HL-60 (cell line): ENCODE measurements at regions not wholly inside any gene's neighbourhood (a gene's known extent, or its start where the extent isn't known, plus 50 kb on each side); places are given as distances from the start of the nearest gene placed in this dataset.

Source experiments
- DNase-seq, 2 experiments: peaks; one replicate each; pipeline ENCODE4 v3.0.0-alpha.2; 2010 to 2020; ENCODE audit warnings: low read depth in 1 of 2, low spot score in 1 of 2
- H3K27ac ChIP-seq: fragments of 250-450 bp; sonication (Bioruptor Pico); replicated peaks from 2 replicates; pipeline ENCODE4 v1.5.1; 2020; ENCODE audit warnings: mild to moderate bottlenecking, moderate library complexity
- H3K27me3 ChIP-seq: fragments of 250-450 bp; sonication (Bioruptor Pico); 2 replicates; pipeline ENCODE4 v1.5.1; 2021; ENCODE audit warnings: mild to moderate bottlenecking, moderate library complexity; ENCODE audit not compliant: insufficient read depth, poor library complexity, severe bottlenecking
- H3K4me3 ChIP-seq: replicated peaks from 2 replicates; pipeline ENCODE4 v1.5.1; 2011; ENCODE audit warnings: mild to moderate bottlenecking, control low read depth, low read length; ENCODE audit not compliant: insufficient read depth
- GABPA ChIP-seq: IDR thresholded peaks from 2 replicates; pipeline ENCODE4 v1.6.1; 2012; ENCODE audit warnings: low read depth
- POLR2AphosphoS5 ChIP-seq: IDR thresholded peaks from 2 replicates; pipeline ENCODE4 v1.6.1; 2012; ENCODE audit warnings: low read depth
- SPI1 ChIP-seq: IDR thresholded peaks from 2 replicates; pipeline ENCODE4 v1.6.1; 2012; ENCODE audit warnings: low read depth, mild to moderate bottlenecking, borderline replicate concordance
- TF ChIP-seq, protein P1 (sequence below): IDR thresholded peaks from 2 replicates; pipeline ENCODE4 v1.6.1; 2012; ENCODE audit warnings: low read depth; ENCODE audit not compliant: insufficient replicate concordance
- TF ChIP-seq, protein P2 (sequence below): IDR thresholded peaks from one replicate; pipeline ENCODE4 v1.5.1; 2011; ENCODE audit warnings: low read length, control low read depth, inconsistent platforms; ENCODE audit not compliant: insufficient read depth

DNA sequence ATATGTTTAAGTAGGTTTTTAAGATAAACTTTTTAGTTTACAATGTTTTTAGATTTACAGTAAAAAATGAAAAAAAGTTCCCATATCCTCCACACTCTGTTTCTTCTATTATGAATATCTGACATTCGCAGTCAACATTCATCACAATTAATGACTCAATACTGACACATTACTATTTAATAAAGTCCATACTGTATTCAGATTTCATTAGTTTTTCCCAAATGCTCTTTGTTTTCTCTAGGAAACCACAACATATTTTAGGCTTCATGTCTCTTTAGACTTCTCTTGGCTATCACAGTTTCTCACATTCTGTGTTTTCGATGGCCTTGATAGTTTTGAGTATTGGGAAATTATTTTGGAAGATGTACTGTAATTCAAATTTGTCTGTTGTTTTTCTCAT lies 399.8 kb downstream of the SLC6A15 start:
- H3K27me3 ChIP-seq = no peaks in the 10 kb centered on the region
- no peak overlapping the region for H3K27ac ChIP-seq
- no peak overlapping the region for H3K4me3 ChIP-seq
- DNase-seq = no peak
- TF ChIP-seq, protein P1, sequence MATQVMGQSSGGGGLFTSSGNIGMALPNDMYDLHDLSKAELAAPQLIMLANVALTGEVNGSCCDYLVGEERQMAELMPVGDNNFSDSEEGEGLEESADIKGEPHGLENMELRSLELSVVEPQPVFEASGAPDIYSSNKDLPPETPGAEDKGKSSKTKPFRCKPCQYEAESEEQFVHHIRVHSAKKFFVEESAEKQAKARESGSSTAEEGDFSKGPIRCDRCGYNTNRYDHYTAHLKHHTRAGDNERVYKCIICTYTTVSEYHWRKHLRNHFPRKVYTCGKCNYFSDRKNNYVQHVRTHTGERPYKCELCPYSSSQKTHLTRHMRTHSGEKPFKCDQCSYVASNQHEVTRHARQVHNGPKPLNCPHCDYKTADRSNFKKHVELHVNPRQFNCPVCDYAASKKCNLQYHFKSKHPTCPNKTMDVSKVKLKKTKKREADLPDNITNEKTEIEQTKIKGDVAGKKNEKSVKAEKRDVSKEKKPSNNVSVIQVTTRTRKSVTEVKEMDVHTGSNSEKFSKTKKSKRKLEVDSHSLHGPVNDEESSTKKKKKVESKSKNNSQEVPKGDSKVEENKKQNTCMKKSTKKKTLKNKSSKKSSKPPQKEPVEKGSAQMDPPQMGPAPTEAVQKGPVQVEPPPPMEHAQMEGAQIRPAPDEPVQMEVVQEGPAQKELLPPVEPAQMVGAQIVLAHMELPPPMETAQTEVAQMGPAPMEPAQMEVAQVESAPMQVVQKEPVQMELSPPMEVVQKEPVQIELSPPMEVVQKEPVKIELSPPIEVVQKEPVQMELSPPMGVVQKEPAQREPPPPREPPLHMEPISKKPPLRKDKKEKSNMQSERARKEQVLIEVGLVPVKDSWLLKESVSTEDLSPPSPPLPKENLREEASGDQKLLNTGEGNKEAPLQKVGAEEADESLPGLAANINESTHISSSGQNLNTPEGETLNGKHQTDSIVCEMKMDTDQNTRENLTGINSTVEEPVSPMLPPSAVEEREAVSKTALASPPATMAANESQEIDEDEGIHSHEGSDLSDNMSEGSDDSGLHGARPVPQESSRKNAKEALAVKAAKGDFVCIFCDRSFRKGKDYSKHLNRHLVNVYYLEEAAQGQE = no peak
- TF ChIP-seq, protein P2, sequence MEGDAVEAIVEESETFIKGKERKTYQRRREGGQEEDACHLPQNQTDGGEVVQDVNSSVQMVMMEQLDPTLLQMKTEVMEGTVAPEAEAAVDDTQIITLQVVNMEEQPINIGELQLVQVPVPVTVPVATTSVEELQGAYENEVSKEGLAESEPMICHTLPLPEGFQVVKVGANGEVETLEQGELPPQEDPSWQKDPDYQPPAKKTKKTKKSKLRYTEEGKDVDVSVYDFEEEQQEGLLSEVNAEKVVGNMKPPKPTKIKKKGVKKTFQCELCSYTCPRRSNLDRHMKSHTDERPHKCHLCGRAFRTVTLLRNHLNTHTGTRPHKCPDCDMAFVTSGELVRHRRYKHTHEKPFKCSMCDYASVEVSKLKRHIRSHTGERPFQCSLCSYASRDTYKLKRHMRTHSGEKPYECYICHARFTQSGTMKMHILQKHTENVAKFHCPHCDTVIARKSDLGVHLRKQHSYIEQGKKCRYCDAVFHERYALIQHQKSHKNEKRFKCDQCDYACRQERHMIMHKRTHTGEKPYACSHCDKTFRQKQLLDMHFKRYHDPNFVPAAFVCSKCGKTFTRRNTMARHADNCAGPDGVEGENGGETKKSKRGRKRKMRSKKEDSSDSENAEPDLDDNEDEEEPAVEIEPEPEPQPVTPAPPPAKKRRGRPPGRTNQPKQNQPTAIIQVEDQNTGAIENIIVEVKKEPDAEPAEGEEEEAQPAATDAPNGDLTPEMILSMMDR = no peak
- TF ChIP-seq SPI1 (no peak), POLR2AphosphoS5 (no peak), GABPA (no peak)

DNA sequence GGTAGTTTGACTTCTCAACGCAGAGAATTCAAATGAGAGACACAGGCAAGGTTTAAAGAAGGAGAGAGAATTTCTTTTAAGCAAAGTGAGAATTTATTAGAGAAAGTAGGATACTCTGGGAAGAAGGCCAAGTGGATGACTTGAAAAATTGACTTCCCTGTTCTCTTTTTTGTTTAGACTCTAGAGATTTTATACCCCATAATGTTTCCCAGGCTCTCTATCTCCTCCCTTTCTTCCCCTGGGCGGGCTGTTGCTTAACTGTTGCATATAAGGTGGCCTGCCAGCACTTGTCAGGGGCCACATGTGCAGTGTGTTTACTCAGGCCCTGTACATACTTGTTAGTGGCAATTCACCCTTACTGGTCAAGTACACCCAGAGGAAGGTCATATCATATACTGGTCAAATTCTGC lies 403.7 kb downstream of the SLC6A15 start:
- no peak for DNase-seq
- TF ChIP-seq SPI1 (no peak), GABPA (no peak), POLR2AphosphoS5 (no peak)
- TF ChIP-seq, protein P2 = no peak
- TF ChIP-seq, protein P1 = no peak
- Histone ChIP-seq H3K4me3 (no peak overlapping the region), H3K27me3 (no peaks in the 10 kb centered on the region), H3K27ac (no peak overlapping the region)

DNA sequence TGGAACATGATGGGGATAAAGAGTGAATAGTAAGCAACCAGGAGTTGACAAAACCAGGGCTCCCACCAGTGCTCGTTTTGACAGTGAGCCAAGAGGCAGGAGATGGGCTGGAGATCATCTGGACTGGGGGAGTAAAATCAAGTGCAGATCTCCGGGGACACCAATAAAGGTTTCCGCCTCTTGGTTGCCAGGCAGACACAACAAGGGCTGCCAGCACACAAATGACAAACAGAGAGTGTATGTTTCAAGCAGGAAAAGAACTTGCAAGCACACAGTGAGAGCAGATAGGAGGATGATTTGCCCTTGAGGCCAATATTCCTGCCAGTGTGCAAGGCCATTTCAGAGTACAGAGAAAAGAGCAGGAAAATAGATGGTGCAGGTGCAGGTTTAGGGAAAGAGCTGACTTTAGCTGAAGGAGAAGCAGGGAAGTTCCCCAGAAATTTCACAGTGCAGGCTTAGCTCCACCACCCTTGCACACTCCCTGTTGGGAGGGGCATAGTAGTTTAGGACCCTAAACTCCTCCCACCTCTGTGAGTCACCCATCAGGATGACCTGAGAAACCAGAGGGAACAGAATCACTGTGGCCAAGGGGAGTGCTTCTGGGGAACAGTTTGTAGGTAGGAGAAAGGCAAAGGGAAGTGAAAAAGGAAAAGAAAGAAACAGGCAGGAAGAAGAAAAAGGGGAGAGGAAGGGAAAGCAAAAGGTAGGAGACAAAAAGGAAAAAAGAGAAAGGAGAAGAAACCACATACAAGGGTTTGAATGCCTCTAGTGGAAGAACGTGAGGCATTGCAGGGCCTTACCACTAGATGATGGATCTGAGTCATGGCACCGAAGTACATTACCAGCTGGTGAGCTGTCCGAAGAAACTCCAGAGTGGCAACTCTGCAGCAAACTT lies 404.4 kb downstream of the SLC6A15 start:
- H3K4me3 ChIP-seq = no peak overlapping the region
- DNase-seq = no peak
- TF ChIP-seq, protein P2 = peak; percentile 37
- no peak for TF ChIP-seq GABPA
- no peaks in the 10 kb centered on the region for H3K27me3 ChIP-seq
- H3K27ac ChIP-seq = no peak overlapping the region

DNA sequence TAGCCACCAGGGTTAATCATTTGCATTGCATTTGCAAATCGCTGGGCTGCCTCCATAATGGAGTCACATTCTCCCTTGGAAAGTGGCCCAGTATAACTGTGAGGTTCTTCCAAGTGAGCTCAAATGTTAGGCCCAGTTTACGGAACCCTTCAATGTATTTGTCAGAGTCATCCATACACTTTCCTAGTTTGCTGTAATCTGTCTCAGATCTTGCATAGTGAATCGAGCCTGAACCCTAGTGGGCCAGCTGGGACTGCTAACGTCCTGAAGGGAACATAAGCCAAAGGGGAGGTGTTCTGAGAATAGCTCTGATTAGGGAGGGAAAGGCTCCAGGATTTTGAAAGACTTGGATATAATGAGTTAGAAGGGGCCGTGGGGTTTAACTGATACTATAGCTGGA lies 406.3 kb downstream of the SLC6A15 start:
- no peak for TF ChIP-seq SPI1
- TF ChIP-seq, protein P2 = no peak
- no peak for TF ChIP-seq GABPA
- TF ChIP-seq POLR2AphosphoS5 = no peak
- TF ChIP-seq, protein P1 = no peak
- DNase-seq = no peak
- H3K27me3 ChIP-seq = no peaks in the 10 kb centered on the region
- no peak overlapping the region for H3K27ac ChIP-seq
- no peak overlapping the region for H3K4me3 ChIP-seq
